ENCODE measurements at regions not wholly inside any gene's neighbourhood (a gene's known extent, or its start where the extent isn't known, plus 50 kb on each side); places are given as distances from the start of the nearest gene placed in this dataset.

- TF ChIP-seq CTCF (IDR thresholded peaks at IDR 0.05) (no peak), POLR2A (IDR thresholded peaks at IDR 0.05) (no peak)
Observed at GRCh38 chr20:48377940-48378339, 449.9 kb downstream of the PREX1 start.

Measured in right lobe of liver (tissue), 4 donors.